ENCODE measurements at regions not wholly inside any gene's neighbourhood (a gene's known extent, or its start where the extent isn't known, plus 50 kb on each side); places are given as distances from the start of the nearest gene placed in this dataset.

GRCh38 chr10:61286686-61287085 is 166.5 kb downstream of the TMEM26 start:
- ATAC-seq (ENCODE audit: low read depth) (peak; percentile 94), DNase-seq (peak; percentile 76)
- ChIA-PET CTCF (interaction anchor here (0.6 to 3.8 kb wide), 5 partner anchors 145 to 470 kb away, joined by 3 to 24 read pairs (median 5); no protein-coding TSS in a partner anchor), POLR2A (no interaction called here)
- Mint-ChIP-seq H3K27ac (no peak overlapping the region), H3K27me3 (no peaks in the 10 kb centered on the region), H3K9me3 (ENCODE audit: insufficient read depth) (no peaks in the 10 kb centered on the region), H3K4me3 (peak overlapping the region; percentile 8), H3K4me1 (peaks cover 27% of the 10 kb centered on the region)
- Histone ChIP-seq H3K79me2 (ENCODE audit: control insufficient read depth, insufficient read depth, low read length) (no peaks in the 10 kb centered on the region), H3K9ac (ENCODE audit: low read length) (no peak overlapping the region), H3K4me2 (replicated peaks; ENCODE audit: low read depth, low read length, poor library complexity, severe bottlenecking) (peak overlapping the region; percentile 43), H3K4me3 (ENCODE audit: control extremely low read depth in 1 of 5, extremely low read depth in 1 of 5, insufficient read depth in 1 of 5, low read depth in 2 of 5, low read length in 4 of 5) (no peak overlapping the region), H3K36me3 (replicated peaks in 1 of 2; ENCODE audit: control extremely low read depth in 1 of 2, control insufficient read depth in 1 of 2, extremely low read depth in 1 of 2, insufficient read depth in 2 of 2, low read length in 1 of 2) (no peaks in the 10 kb centered on the region), H3K9me3 (ENCODE audit: control extremely low read depth in 1 of 3, control insufficient read depth in 2 of 3, insufficient read depth in 1 of 3, low read length in 2 of 3) (peaks cover 0 to 3% (median 0%) of the 10 kb centered on the region in 3 donors), H3K4me1 (ENCODE audit: control insufficient read depth in 2 of 2, insufficient read depth in 2 of 2, low read length in 2 of 2) (peaks cover 20 to 26% of the 10 kb centered on the region in 2 donors), H4K20me1 (ENCODE audit: control insufficient read depth, insufficient read depth, low read length, poor library complexity, severe bottlenecking) (no peaks in the 10 kb centered on the region), H2AFZ (ENCODE audit: insufficient read depth, low read depth, low read length, poor library complexity, severe bottlenecking) (no peak overlapping the region), H3K27ac (ENCODE audit: low read length in 2 of 2) (peak overlapping the region in 1 of 2 donors; percentile 19), H3K27me3 (replicated peaks in 1 of 4; ENCODE audit: control extremely low read depth in 1 of 4, control insufficient read depth in 3 of 4, insufficient read depth in 4 of 4, low read length in 3 of 4) (no peaks in the 10 kb centered on the region)
- TF ChIP-seq EZH2 (IDR thresholded peaks at IDR 0.05; ENCODE audit: borderline replicate concordance, insufficient read depth, low read depth, low read length, poor library complexity, severe bottlenecking) (no peak), CTCF (IDR thresholded peaks at IDR 0.05) (no peak)
- WGBS (ENCODE audit: insufficient coverage) = no CpG with 5 or more reads among the region's 3 CpGs
- intact Hi-C loops (cut with micrococcal nuclease) = loop anchor here (10.0 kb wide), 2 partner anchors 758 to 842 kb away; no protein-coding TSS in a partner anchor

- ATAC-seq (ENCODE audit: low read depth) = no peak
- 43% methylated on average over 2 of the region's 6 CpGs for WGBS (ENCODE audit: insufficient coverage)
- Histone ChIP-seq H3K27ac (ENCODE audit: low read length in 2 of 2) (no peak overlapping the region), H3K4me3 (ENCODE audit: control extremely low read depth in 1 of 5, extremely low read depth in 1 of 5, insufficient read depth in 1 of 5, low read depth in 2 of 5, low read length in 4 of 5) (no peak overlapping the region), H3K4me2 (replicated peaks; ENCODE audit: low read depth, low read length, poor library complexity, severe bottlenecking) (peak overlapping the region; percentile 43), H2AFZ (ENCODE audit: insufficient read depth, low read depth, low read length, poor library complexity, severe bottlenecking) (no peak overlapping the region), H3K36me3 (replicated peaks in 1 of 2; ENCODE audit: control extremely low read depth in 1 of 2, control insufficient read depth in 1 of 2, extremely low read depth in 1 of 2, insufficient read depth in 2 of 2, low read length in 1 of 2) (no peaks in the 10 kb centered on the region), H3K79me2 (ENCODE audit: control insufficient read depth, insufficient read depth, low read length) (no peaks in the 10 kb centered on the region), H4K20me1 (ENCODE audit: control insufficient read depth, insufficient read depth, low read length, poor library complexity, severe bottlenecking) (no peaks in the 10 kb centered on the region), H3K4me1 (ENCODE audit: control insufficient read depth in 2 of 2, insufficient read depth in 2 of 2, low read length in 2 of 2) (peaks cover 20 to 26% of the 10 kb centered on the region in 2 donors), H3K27me3 (replicated peaks in 1 of 4; ENCODE audit: control extremely low read depth in 1 of 4, control insufficient read depth in 3 of 4, insufficient read depth in 4 of 4, low read length in 3 of 4) (no peaks in the 10 kb centered on the region), H3K9me3 (ENCODE audit: control extremely low read depth in 1 of 3, control insufficient read depth in 2 of 3, insufficient read depth in 1 of 3, low read length in 2 of 3) (peaks cover 0 to 3% (median 0%) of the 10 kb centered on the region in 3 donors), H3K9ac (ENCODE audit: low read length) (no peak overlapping the region)
- ChIA-PET CTCF (interaction anchor here (0.6 to 3.8 kb wide), 7 partner anchors 144 to 472 kb away, joined by 3 to 24 read pairs (median 4); no protein-coding TSS in a partner anchor), POLR2A (no interaction called here)
- intact Hi-C loops (cut with micrococcal nuclease) = loop anchor here (10.0 kb wide), 2 partner anchors 759 to 841 kb away; no protein-coding TSS in a partner anchor
- Mint-ChIP-seq H3K27ac (peak overlapping the region; percentile 17), H3K4me3 (no peak overlapping the region), H3K9me3 (ENCODE audit: insufficient read depth) (no peaks in the 10 kb centered on the region), H3K4me1 (peaks cover 27% of the 10 kb centered on the region), H3K27me3 (no peaks in the 10 kb centered on the region)
- peak; percentile 9 for DNase-seq
- TF ChIP-seq CTCF (IDR thresholded peaks at IDR 0.05) (no peak), EZH2 (IDR thresholded peaks at IDR 0.05; ENCODE audit: borderline replicate concordance, insufficient read depth, low read depth, low read length, poor library complexity, severe bottlenecking) (no peak)
Observed at GRCh38 chr10:61285749-61286148, 167.4 kb downstream of the TMEM26 start.

Measured in B cell (primary cell).